GM10248 (cell line): ENCODE measurements at regions not wholly inside any gene's neighbourhood (a gene's known extent, or its start where the extent isn't known, plus 50 kb on each side); places are given as distances from the start of the nearest gene placed in this dataset.
"Not testable (repeated sequence)": the region's sequence is repeated elsewhere in the genome, so short reads cannot be mapped to it uniquely, and the experiment has no call there.

Experiments
- CTCF ChIA-PET: fragments of 300-600 bp; sonication (Branson Sonifier 250); formaldehyde crosslinking; extraction: SDS; loops from one replicate; lab custom pipeline; 2021; ENCODE audit warnings: antibody characterized with exemption; lab: Yijun Ruan, JAX
- POLR2A ChIA-PET: fragments of 350-650 bp; sonication (Branson Sonifier 250); formaldehyde crosslinking; extraction: SDS; loops from one replicate; lab custom pipeline; 2020; ENCODE audit warnings: antibody characterized with exemption; lab: Yijun Ruan, JAX
- DNase-seq: peaks from one replicate; pipeline ENCODE4 v3.0.0; 2012; ENCODE audit errors: extremely low spot score
- CTCF ChIP-seq: IDR thresholded peaks from 2 replicates; pipeline ENCODE4 v1.5.1; 2012; ENCODE audit warnings: mild to moderate bottlenecking, low read depth; ENCODE audit errors: extremely low read depth, missing control alignments, control extremely low read depth

DNA sequence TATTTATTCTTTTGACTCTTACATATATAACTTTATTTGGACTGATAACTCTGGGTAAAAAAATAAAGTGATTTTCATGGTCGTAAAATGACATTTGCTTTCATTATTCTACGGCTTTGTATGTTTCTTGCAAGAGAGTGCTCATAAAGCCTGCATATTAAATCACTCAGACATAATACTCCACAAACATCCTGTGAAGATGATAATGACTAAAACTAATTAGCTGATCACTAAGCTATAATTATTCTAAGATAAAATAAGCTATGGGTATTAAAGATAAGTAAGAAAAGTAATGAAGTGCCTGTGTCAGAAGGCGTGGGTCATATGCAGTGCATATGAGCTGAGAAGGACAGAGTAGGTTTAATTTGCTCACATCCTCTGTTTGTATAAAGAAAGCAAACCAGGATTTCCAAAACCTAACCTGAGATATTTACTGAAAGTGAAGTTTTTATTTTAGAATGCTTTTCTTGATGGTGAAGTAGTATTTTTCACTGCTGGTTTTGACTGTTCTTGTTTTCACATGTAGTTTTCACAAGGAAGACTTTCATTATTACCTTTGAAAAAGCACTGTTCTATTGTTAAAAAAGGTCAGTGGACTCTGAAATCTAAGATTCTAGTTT, 278.8 kb downstream of the AMY1C start:
- POLR2A ChIA-PET: no interaction called here
- no peak for TF ChIP-seq CTCF
- CTCF ChIA-PET: interaction anchor here (1.1 to 1.7 kb wide), 2 partner anchors 9 to 10 kb away, joined by 4 to 6 read pairs; no protein-coding TSS in a partner anchor
- DNase-seq: no peak

DNA sequence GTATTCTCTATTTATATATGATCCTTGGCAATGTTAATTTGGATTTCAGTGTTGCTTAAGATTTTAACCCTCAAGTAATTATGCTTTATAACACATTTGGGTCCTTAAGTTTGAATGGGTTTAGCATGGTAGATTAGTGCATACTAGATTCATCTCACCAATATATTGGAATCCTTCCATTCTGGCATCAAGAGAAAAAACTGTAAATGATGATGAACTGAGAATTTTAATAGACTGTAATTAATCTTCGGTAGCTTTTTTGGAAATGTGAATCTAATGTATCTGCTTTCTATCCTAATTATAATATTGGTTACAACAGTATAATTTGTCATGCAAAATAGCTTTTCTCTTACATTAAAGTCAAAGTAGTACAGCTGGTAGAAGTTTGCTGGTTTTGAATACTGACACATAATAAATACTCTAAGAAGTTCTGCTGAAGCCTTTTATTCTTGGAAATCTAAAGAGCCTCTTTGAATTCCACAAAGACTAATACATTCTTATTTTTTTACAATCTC, 279.8 kb downstream of the AMY1C start:
- no peak for DNase-seq
- CTCF ChIA-PET: no interaction called here
- no peak for TF ChIP-seq CTCF
- POLR2A ChIA-PET: no interaction called here

DNA sequence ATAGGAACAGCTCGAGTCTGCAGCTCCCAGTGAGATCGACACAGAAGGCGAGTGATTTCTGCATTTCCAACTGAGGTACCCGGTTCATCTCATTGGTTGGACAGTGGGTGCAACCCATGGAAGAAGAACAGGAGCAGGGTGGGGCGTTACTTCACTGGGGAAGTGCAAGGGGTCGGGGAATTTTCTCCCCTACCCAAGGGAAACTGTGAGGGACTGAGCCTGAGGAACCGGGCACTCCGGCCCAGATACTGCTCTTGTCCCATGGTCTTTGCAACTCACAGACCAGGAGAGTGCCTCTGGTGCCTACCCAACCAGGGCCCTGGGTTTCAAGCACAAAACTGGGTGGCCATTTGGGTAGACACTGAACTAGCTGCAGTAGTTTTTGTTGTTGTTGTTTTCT, 307.1 kb downstream of the AMY1C start:
- no peak for TF ChIP-seq CTCF
- ChIA-PET CTCF (no interaction called here), POLR2A (no interaction called here)
- DNase-seq: no peak

DNA sequence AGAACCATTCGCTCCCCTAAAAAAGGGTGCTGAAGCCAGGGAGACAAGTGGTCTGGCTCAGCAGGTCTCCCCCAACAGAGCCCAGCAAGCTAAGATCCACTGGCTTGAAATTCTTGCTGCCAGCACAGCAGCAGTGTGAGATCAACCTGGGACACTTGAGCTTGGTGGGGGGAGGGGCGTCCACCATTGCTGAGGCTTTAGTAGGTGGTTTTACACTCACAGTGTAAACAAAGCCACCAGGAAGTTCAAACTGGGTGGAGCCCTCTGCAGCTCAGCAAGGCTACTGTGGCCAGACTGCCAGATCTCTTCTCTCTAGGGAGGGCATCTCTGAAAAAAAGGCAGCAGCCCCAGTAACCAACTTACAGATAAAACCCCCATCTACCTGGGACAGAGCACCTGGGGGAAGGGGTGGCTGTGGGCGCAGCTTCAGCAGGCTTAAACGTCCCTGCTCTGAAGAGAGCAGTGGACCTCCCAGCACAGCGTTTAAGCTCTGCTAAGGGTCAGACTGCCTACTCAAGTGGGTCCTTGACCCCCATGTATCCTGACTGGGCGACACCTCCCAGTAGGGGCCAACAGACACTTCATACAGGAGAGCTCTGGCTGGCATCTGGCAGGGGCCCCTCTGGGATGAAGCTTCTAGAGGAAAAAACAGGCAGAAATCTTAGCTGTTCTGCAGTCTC, 307.7 kb downstream of the AMY1C start:
- CTCF ChIA-PET, DNase-seq, POLR2A ChIA-PET: not testable (repeated sequence)

GRCh38 chr1:104061637-104062036, 311.9 kb downstream of the AMY1C start:
- CTCF ChIA-PET: interaction anchor here (1.2 kb wide), 1 partner anchor 36 kb away, joined by 3 read pairs; no protein-coding TSS in a partner anchor
- DNase-seq, POLR2A ChIA-PET: not testable (repeated sequence)

GRCh38 chr1:104064399-104064798, 314.7 kb downstream of the AMY1C start:
- POLR2A ChIA-PET: no interaction called here
- DNase-seq: no peak
- TF ChIP-seq CTCF: no peak
- CTCF ChIA-PET: no interaction called here

DNA sequence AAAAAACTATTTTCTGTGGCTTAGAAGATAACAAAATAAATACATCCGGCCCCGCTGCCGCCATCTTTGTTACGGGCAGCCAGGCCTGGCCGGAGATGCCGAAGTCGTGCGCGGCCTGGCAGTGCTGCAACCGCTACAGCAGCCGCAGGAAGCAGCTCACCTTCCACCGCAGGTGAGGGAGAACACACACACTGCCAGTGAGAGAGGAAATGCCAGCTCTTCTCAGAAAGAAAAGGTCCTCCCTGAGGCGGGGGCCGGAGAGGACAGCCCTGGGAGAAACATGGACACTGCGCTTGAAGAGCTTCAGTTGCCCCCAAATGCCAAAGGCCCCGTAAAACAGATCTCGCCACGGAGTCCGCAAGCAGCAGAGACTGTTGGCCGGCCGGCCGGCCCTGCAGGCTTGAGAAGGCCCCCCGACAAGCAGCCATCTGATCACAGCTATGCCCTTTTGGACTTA, 323.2 kb downstream of the AMY1C start:
- no peak for TF ChIP-seq CTCF
- ChIA-PET POLR2A (no interaction called here), CTCF (interaction anchor here (0.7 kb wide), 1 partner anchor 19 kb away, joined by 3 read pairs; no protein-coding TSS in a partner anchor)
- no peak for DNase-seq
